Neuronal stem cell (in vitro differentiated cells): ENCODE measurements at regions not wholly inside any gene's neighbourhood (a gene's known extent, or its start where the extent isn't known, plus 50 kb on each side); places are given as distances from the start of the nearest gene placed in this dataset.

Source experiments
- DNase-seq: peaks from one replicate; pipeline ENCODE4 v3.0.0-alpha.2; 2013; ENCODE audit warnings: low spot score
- H2AFZ ChIP-seq: one replicate; pipeline ENCODE4 v1.6.1; 2013; ENCODE audit warnings: mild to moderate bottlenecking, low read length, inconsistent platforms
- H2AK5ac ChIP-seq: 2 replicates; pipeline ENCODE4 v1.6.1; 2013; ENCODE audit warnings: low read depth, mild to moderate bottlenecking, inconsistent platforms, low read length, moderate library complexity, mixed read lengths
- H2BK120ac ChIP-seq: 2 replicates; pipeline ENCODE4 v1.6.1; 2013; ENCODE audit warnings: low read depth, mild to moderate bottlenecking, inconsistent platforms, low read length, moderate library complexity, mixed read lengths
- H2BK12ac ChIP-seq: one replicate; pipeline ENCODE4 v1.6.1; 2013; ENCODE audit warnings: low read length, inconsistent platforms
- H2BK15ac ChIP-seq: 2 replicates; pipeline ENCODE4 v1.6.1; 2013; ENCODE audit warnings: mild to moderate bottlenecking, low read length, inconsistent platforms, mixed read lengths
- H2BK5ac ChIP-seq: one replicate; pipeline ENCODE4 v1.6.1; 2013; ENCODE audit warnings: inconsistent platforms, mild to moderate bottlenecking, low read length, moderate library complexity
- H3K14ac ChIP-seq: one replicate; pipeline ENCODE4 v1.6.1; 2013; ENCODE audit warnings: low read length, inconsistent platforms
- H3K18ac ChIP-seq: 2 replicates; pipeline ENCODE4 v1.6.1; 2013; ENCODE audit warnings: low read length, inconsistent platforms
- H3K23ac ChIP-seq: 2 replicates; pipeline ENCODE4 v1.6.1; 2013; ENCODE audit warnings: low read depth, mild to moderate bottlenecking, mixed read lengths, low read length, inconsistent platforms; ENCODE audit not compliant: poor library complexity
- H3K27ac ChIP-seq: replicated peaks from 3 replicates; pipeline ENCODE4 v1.5.1; 2013; ENCODE audit warnings: low read length, inconsistent platforms
- H3K27me3 ChIP-seq, 3 experiments: 2 replicates each; pipeline ENCODE4 v1.6.1; 2013; ENCODE audit warnings: low read length in 3 of 3, mild to moderate bottlenecking in 2 of 3, inconsistent platforms in 1 of 3, low read depth in 1 of 3, mixed read lengths in 1 of 3, moderate library complexity in 1 of 3; ENCODE audit not compliant: control insufficient read depth in 3 of 3, insufficient read depth in 3 of 3
- H3K36me3 ChIP-seq, 2 donors: replicated peaks in 1 of 2; 2 replicates each; pipeline ENCODE4 v1.6.1; 2013; ENCODE audit warnings: low read length in 2 of 2; ENCODE audit not compliant: control insufficient read depth in 2 of 2, insufficient read depth in 2 of 2
- H3K4ac ChIP-seq: 2 replicates; pipeline ENCODE4 v1.6.1; 2013; ENCODE audit warnings: inconsistent platforms, mild to moderate bottlenecking, low read length, moderate library complexity
- H3K4me1 ChIP-seq, 2 donors: 1 replicate in 1 of 2; 2 replicates in 1 of 2; pipeline ENCODE4 v1.6.1; 2013; ENCODE audit warnings: low read length in 2 of 2, low read depth in 1 of 2; ENCODE audit not compliant: control insufficient read depth in 2 of 2, insufficient read depth in 1 of 2
- H3K4me2 ChIP-seq: one replicate; pipeline ENCODE4 v1.6.1; 2013; ENCODE audit warnings: mild to moderate bottlenecking, low read length, inconsistent platforms; ENCODE audit not compliant: insufficient read depth, poor library complexity, severe bottlenecking
- H3K4me3 ChIP-seq, 2 donors: 2 replicates each; pipeline ENCODE4 v1.5.1; 2013; ENCODE audit warnings: low read length in 2 of 2, mild to moderate bottlenecking in 2 of 2, inconsistent platforms in 1 of 2, moderate library complexity in 1 of 2
- H3K79me1 ChIP-seq: one replicate; pipeline ENCODE4 v1.6.1; 2013; ENCODE audit warnings: low read depth, mild to moderate bottlenecking, inconsistent platforms, low read length, moderate library complexity
- H3K9ac ChIP-seq: one replicate; pipeline ENCODE4 v1.6.1; 2013; ENCODE audit warnings: mild to moderate bottlenecking, low read depth, low read length, inconsistent platforms; ENCODE audit not compliant: poor library complexity
- H3K9me3 ChIP-seq, 2 donors: replicated peaks in 1 of 2; 2 replicates each; pipeline versions ENCODE3 to v1.6.1; 2013; ENCODE audit warnings: low read length in 2 of 2, mild to moderate bottlenecking in 2 of 2, inconsistent platforms in 1 of 2, low read depth in 1 of 2, mixed read lengths in 1 of 2, moderate library complexity in 1 of 2; ENCODE audit not compliant: control insufficient read depth in 2 of 2, insufficient read depth in 1 of 2
- H4K8ac ChIP-seq: one replicate; pipeline ENCODE4 v1.6.1; 2013; ENCODE audit warnings: low read depth, mild to moderate bottlenecking, inconsistent platforms, low read length, moderate library complexity
- H4K91ac ChIP-seq: one replicate; pipeline ENCODE4 v1.6.1; 2013; ENCODE audit warnings: low read length, low read depth, mild to moderate bottlenecking, inconsistent platforms; ENCODE audit not compliant: poor library complexity
- WGBS, 2 donors: extraction: QIAGEN DNeasy Blood & Tissue Kit; methylation state at CpG; one replicate each; pipeline ENCODE4 v1.1.7; 2013; ENCODE audit warnings: missing lambda C conversion rate in 2 of 2, mixed read lengths in 1 of 2; ENCODE audit not compliant: insufficient read length in 2 of 2, insufficient replicate concordance in 1 of 2; ENCODE audit errors: extremely low coverage in 2 of 2; 5-methylcytosine and 5-hydroxymethylcytosine counted together

DNA sequence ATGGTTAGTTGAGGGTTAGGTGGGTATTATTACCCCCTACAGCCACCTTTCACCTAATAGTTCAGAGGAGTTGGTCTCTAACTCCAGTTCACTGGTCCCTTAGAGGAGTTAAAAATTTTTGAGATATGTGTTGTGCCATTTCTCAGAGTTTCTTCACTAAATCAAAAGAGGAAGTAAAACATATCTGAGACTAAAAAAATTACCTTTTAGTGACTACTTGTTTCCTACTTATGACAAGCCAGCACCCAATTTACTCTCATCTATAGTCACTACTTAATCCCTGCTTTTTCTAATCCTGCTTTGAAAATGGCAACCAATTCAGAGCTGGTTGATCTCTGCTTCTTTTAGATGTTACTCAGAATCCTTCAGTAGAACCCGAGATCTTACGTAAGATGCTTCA, 1316.8 kb upstream of the B3GALT2 start:
- Histone ChIP-seq H4K91ac (no peak overlapping the region), H3K14ac (no peak overlapping the region), H2AK5ac (no peak overlapping the region), H3K27me3 (no peaks in the 10 kb centered on the region), H3K9me3 (no peaks in the 10 kb centered on the region), H2BK12ac (no peak overlapping the region), H2BK15ac (no peak overlapping the region), H3K27ac (no peak overlapping the region), H3K36me3 (no peaks in the 10 kb centered on the region), H3K18ac (no peak overlapping the region), H3K4me3 (no peak overlapping the region), H3K9ac (no peak overlapping the region), H3K23ac (no peak overlapping the region), H2BK120ac (no peak overlapping the region), H3K4me1 (no peaks in the 10 kb centered on the region), H3K4me2 (no peak overlapping the region), H3K79me1 (no peaks in the 10 kb centered on the region), H4K8ac (no peak overlapping the region), H2BK5ac (no peak overlapping the region), H2AFZ (peak overlapping the region; percentile 10), H3K4ac (no peak overlapping the region)
- WGBS, 2 donors, result no CpG with 5 or more reads among the region's 2 CpGs
- no peak for DNase-seq

DNA sequence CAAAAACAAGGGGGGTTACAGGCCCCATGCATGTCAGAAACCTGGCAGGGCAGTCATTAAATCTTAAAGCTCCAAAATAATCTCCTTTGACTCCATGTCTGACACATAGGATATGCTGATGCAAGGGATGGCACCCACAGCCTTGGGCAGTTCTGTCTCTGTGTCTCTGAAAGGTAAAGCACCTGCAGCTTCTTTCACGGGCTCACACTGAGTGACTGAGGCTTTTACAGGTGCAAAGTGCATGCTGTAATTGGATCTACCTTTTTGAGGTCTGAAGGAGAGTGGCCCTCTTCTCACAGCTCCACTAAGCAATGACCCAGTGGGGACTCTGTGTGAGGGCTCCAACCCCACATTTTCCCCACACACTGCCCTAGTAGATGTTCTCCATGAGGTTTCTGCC, 1309.0 kb upstream of the B3GALT2 start:
- no CpG with 5 or more reads among the region's 1 CpG for WGBS, 2 donors
- no peak overlapping the region for H3K4me2 ChIP-seq
- no peak overlapping the region for H3K9ac ChIP-seq
- no peak overlapping the region for H4K8ac ChIP-seq
- H3K27ac ChIP-seq, result no peak overlapping the region
- no peak for DNase-seq
- no peak overlapping the region for H2BK12ac ChIP-seq
- no peak overlapping the region for H2BK120ac ChIP-seq
- H3K14ac ChIP-seq, result no peak overlapping the region
- H3K4ac ChIP-seq, result no peak overlapping the region
- no peaks in the 10 kb centered on the region for H3K79me1 ChIP-seq
- H3K9me3 ChIP-seq, result peaks cover 0 to 5% of the 10 kb centered on the region in 2 donors
- no peak overlapping the region for H4K91ac ChIP-seq
- H3K18ac ChIP-seq, result no peak overlapping the region
- no peaks in the 10 kb centered on the region for H3K27me3 ChIP-seq
- no peak overlapping the region for H2AFZ ChIP-seq
- no peak overlapping the region for H2BK5ac ChIP-seq
- no peak overlapping the region for H3K23ac ChIP-seq
- no peaks in the 10 kb centered on the region for H3K4me1 ChIP-seq
- H3K4me3 ChIP-seq, result no peak overlapping the region
- H2BK15ac ChIP-seq, result no peak overlapping the region
- no peak overlapping the region for H2AK5ac ChIP-seq
- no peaks in the 10 kb centered on the region for H3K36me3 ChIP-seq

DNA sequence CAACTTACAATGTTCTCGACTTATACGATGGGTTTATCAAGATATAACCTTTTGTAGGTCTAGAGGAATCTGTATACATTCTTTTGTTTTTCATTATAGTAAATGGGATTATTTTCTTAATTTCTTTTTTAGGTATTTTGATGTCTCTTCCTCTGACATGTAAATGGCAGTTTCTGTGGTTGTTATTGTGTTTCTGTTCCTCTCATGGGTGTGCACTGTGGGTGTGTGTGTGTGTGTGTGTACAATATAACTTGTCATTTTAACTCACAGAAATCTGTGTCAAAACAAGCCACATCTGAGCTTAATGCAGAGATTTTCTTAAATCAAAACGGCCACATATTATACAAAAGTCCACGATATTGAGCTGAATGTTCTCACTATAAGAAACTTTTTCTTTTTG, 1300.8 kb upstream of the B3GALT2 start:
- no peak overlapping the region for H3K4me3 ChIP-seq
- no peak overlapping the region for H2AFZ ChIP-seq
- no peak overlapping the region for H3K23ac ChIP-seq
- no peak overlapping the region for H2BK5ac ChIP-seq
- H2BK15ac ChIP-seq, result no peak overlapping the region
- H3K18ac ChIP-seq, result no peak overlapping the region
- no peak for DNase-seq
- no peak overlapping the region for H3K14ac ChIP-seq
- no peaks in the 10 kb centered on the region for H3K27me3 ChIP-seq
- no peaks in the 10 kb centered on the region for H3K4me1 ChIP-seq
- H3K4me2 ChIP-seq, result no peak overlapping the region
- no peak overlapping the region for H3K9ac ChIP-seq
- no peak overlapping the region for H2BK120ac ChIP-seq
- H4K8ac ChIP-seq, result no peak overlapping the region
- no peak overlapping the region for H3K4ac ChIP-seq
- H3K36me3 ChIP-seq, result no peaks in the 10 kb centered on the region
- H2BK12ac ChIP-seq, result no peak overlapping the region
- no peak overlapping the region for H4K91ac ChIP-seq
- H3K9me3 ChIP-seq, result no peaks in the 10 kb centered on the region
- H3K27ac ChIP-seq, result no peak overlapping the region
- WGBS, 2 donors, result no CpG with 5 or more reads among the region's 4 CpGs
- no peak overlapping the region for H2AK5ac ChIP-seq
- H3K79me1 ChIP-seq, result no peaks in the 10 kb centered on the region

DNA sequence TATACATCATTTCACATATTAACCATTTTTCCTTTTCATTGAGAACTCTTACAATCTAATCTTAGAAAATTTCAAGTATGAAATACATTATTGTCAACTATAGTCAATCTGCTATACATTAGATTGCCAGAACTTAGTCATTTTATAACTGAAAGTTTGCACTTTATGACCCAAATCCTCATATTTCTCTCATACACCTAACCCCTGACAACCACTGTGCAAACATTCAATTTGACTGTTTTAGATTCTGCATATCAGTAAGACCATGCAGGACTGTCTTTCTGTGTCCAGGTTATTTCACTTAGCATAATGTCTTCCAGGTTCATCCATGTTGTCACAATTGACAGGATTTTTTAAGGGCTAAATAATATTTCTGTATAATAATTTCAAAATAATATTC, 1299.0 kb upstream of the B3GALT2 start:
- Histone ChIP-seq H3K4me1 (no peaks in the 10 kb centered on the region), H4K91ac (no peak overlapping the region), H3K27me3 (no peaks in the 10 kb centered on the region), H3K27ac (no peak overlapping the region), H3K36me3 (no peaks in the 10 kb centered on the region), H3K18ac (no peak overlapping the region), H2BK15ac (no peak overlapping the region), H3K4ac (no peak overlapping the region), H2BK120ac (no peak overlapping the region), H2AFZ (no peak overlapping the region), H4K8ac (no peak overlapping the region), H3K14ac (no peak overlapping the region), H2BK5ac (no peak overlapping the region), H3K9me3 (no peaks in the 10 kb centered on the region), H2AK5ac (no peak overlapping the region), H3K4me3 (no peak overlapping the region), H3K4me2 (no peak overlapping the region), H3K23ac (no peak overlapping the region), H2BK12ac (no peak overlapping the region), H3K79me1 (no peaks in the 10 kb centered on the region), H3K9ac (no peak overlapping the region)
- DNase-seq, result no peak
